Hepatocyte (in vitro differentiated cells): ENCODE measurements at regions not wholly inside any gene's neighbourhood (a gene's known extent, or its start where the extent isn't known, plus 50 kb on each side); places are given as distances from the start of the nearest gene placed in this dataset.

ENCODE experiments used
- CTCF ChIP-seq: fragments of 200-600 bp; sonication (generic); IDR thresholded peaks from 2 replicates; pipeline ENCODE4 v1.5.1; 2016; ENCODE audit warnings: antibody characterized with exemption, mild to moderate bottlenecking; ENCODE audit not compliant: poor library complexity
- EZH2 ChIP-seq: fragments of 200-600 bp; sonication (generic); IDR thresholded peaks from 2 replicates; pipeline ENCODE4 v1.6.1; 2016; ENCODE audit warnings: antibody characterized with exemption, mild to moderate bottlenecking, borderline replicate concordance
- EZH2phosphoT487 ChIP-seq: fragments of 200-600 bp; sonication (generic); IDR thresholded peaks from one replicate; pipeline ENCODE4 v1.6.1; 2018; ENCODE audit warnings: antibody characterized with exemption, mild to moderate bottlenecking, low read depth, moderate library complexity; ENCODE audit not compliant: unreplicated experiment, severe bottlenecking

DNA sequence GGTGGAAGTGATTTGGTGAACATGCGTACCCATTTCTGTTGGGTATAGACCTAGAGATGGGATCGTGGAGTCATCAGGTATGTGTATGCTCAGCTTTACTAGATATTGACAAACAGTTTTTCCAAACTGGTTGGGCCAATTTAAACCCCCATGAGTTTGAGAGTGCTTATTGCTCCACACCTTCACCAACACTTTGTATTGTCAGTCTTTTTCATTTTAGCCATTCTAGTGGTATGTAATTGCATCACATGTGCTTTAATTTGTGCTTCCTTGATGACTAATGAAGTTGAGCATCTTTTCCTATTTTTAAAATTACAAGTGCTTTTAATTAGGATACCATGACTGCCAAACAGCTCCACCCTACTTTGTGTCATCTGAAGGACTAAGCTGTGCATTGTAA is 158.9 kb upstream of the AKIRIN2 start:
- no peak for TF ChIP-seq CTCF
- TF ChIP-seq EZH2, result no peak
- TF ChIP-seq EZH2phosphoT487, result no peak
